ENCODE measurements at regions not wholly inside any gene's neighbourhood (a gene's known extent, or its start where the extent isn't known, plus 50 kb on each side); places are given as distances from the start of the nearest gene placed in this dataset.

DNA sequence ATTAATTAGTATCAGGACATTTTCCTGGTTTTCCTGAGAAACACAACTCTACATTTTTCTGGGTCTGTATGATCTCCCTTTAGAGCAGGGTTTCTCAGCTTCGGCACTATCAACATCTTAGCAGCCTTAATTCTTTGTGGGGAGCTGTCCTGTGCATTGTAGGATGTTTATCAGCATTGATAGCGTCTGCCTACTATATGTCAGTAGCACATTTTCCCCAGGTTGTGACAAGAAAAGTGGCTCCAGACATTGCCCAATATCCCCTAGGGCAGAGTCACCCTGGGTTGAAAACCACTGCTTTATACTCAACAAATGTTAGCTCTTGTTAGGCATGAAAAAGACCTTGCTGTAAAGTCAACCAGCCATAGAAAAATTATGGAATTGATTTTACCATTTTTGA is 195.1 kb upstream of the FMN2 start:
- Histone ChIP-seq H4K20me1 (ENCODE audit: insufficient read depth, low read length) (no peaks in the 10 kb centered on the region), H3K79me2 (ENCODE audit: insufficient read depth, low read length) (no peaks in the 10 kb centered on the region), H3K36me3 (replicated peaks in 1 of 2; ENCODE audit: control insufficient read depth in 1 of 2, insufficient read depth in 2 of 2, low read length in 2 of 2) (no peaks in the 10 kb centered on the region), H3K27ac (ENCODE audit: low read depth in 1 of 2, low read length in 2 of 2) (no peak overlapping the region), H3K4me1 (ENCODE audit: control insufficient read depth in 1 of 2, insufficient read depth in 2 of 2, low read length in 2 of 2) (peaks cover 5 to 8% of the 10 kb centered on the region in 2 donors), H3K9ac (ENCODE audit: insufficient read depth, low read length, poor library complexity, severe bottlenecking) (no peak overlapping the region), H3K4me2 (replicated peaks; ENCODE audit: extremely low read depth, low read length, poor library complexity, severe bottlenecking) (no peak overlapping the region), H2AFZ (ENCODE audit: insufficient read depth, low read depth, low read length, poor library complexity, severe bottlenecking) (no peak overlapping the region), H3K4me3 (replicated peaks in 1 of 3; ENCODE audit: low read depth in 2 of 3, low read length in 3 of 3) (no peak overlapping the region), H3K27me3 (ENCODE audit: control insufficient read depth in 2 of 2, insufficient read depth in 2 of 2, low read length in 2 of 2) (no peaks in the 10 kb centered on the region), H3K9me3 (replicated peaks in 1 of 2; ENCODE audit: control insufficient read depth in 1 of 2, insufficient read depth in 1 of 2, low read length in 2 of 2) (no peaks in the 10 kb centered on the region)
- peaks cover 1 to 4% (median 1%) of the 10 kb centered on the region in 3 donors for H3K27me3 Mint-ChIP-seq (ENCODE audit: low read depth in 3 of 3)
- 57% methylated on average over 1 of the region's 2 CpGs for WGBS (ENCODE audit: insufficient coverage)
- intact Hi-C loops (cut with micrococcal nuclease), result loop anchor here (5.0 kb wide), 2 partner anchors 104 to 489 kb away; no protein-coding TSS in a partner anchor
- no peak overlapping the region for H3K27ac Mint-ChIP-seq
- peaks cover 10% of the 10 kb centered on the region for H3K4me1 Mint-ChIP-seq
- TF ChIP-seq, protein P1, sequence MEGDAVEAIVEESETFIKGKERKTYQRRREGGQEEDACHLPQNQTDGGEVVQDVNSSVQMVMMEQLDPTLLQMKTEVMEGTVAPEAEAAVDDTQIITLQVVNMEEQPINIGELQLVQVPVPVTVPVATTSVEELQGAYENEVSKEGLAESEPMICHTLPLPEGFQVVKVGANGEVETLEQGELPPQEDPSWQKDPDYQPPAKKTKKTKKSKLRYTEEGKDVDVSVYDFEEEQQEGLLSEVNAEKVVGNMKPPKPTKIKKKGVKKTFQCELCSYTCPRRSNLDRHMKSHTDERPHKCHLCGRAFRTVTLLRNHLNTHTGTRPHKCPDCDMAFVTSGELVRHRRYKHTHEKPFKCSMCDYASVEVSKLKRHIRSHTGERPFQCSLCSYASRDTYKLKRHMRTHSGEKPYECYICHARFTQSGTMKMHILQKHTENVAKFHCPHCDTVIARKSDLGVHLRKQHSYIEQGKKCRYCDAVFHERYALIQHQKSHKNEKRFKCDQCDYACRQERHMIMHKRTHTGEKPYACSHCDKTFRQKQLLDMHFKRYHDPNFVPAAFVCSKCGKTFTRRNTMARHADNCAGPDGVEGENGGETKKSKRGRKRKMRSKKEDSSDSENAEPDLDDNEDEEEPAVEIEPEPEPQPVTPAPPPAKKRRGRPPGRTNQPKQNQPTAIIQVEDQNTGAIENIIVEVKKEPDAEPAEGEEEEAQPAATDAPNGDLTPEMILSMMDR (IDR thresholded peaks at IDR 0.05), result no peak
- H3K9me3 Mint-ChIP-seq, result no peaks in the 10 kb centered on the region
- no peaks in the 10 kb centered on the region for H3K36me3 Mint-ChIP-seq
- no peak overlapping the region for H3K4me3 Mint-ChIP-seq
- DNase-seq, result no peak

DNA sequence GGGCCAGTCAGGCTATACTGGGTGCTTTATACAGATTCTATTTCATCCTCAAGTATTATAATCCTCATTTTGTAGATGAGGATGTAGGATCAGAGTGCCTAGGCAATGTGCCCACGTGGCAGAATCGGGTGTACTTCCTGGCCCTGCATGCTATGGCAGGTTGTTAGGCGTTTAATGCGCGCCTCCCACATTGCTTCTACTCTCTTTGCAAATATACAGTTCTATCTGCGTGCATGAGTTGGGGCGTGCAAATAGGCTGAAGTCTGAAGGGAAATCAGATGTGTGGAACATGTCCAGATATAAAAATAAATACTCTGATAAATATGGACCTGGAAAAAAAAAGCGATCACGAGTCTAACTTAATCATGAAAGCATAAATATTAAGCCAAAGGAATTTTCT is 194.7 kb upstream of the FMN2 start:
- intact Hi-C loops (cut with micrococcal nuclease), result loop anchor here (5.0 kb wide), 2 partner anchors 105 to 490 kb away; no protein-coding TSS in a partner anchor
- no peaks in the 10 kb centered on the region for H3K79me2 ChIP-seq (ENCODE audit: insufficient read depth, low read length)
- H3K9ac ChIP-seq (ENCODE audit: insufficient read depth, low read length, poor library complexity, severe bottlenecking), result no peak overlapping the region
- H2AFZ ChIP-seq (ENCODE audit: insufficient read depth, low read depth, low read length, poor library complexity, severe bottlenecking), result no peak overlapping the region
- no peaks in the 10 kb centered on the region for H3K36me3 ChIP-seq (replicated peaks in 1 of 2; ENCODE audit: control insufficient read depth in 1 of 2, insufficient read depth in 2 of 2, low read length in 2 of 2)
- Mint-ChIP-seq H3K27ac (no peak overlapping the region), H3K36me3 (no peaks in the 10 kb centered on the region), H3K4me1 (peaks cover 10% of the 10 kb centered on the region), H3K4me3 (no peak overlapping the region), H3K27me3 (ENCODE audit: low read depth in 3 of 3) (peaks cover 1 to 4% (median 1%) of the 10 kb centered on the region in 3 donors), H3K9me3 (peaks cover 0 to 1% (median 0%) of the 10 kb centered on the region in 7 donors)
- no CpG with 5 or more reads among the region's 9 CpGs for WGBS (ENCODE audit: insufficient coverage)
- DNase-seq, result no peak
- no peak overlapping the region for H3K27ac ChIP-seq (ENCODE audit: low read depth in 1 of 2, low read length in 2 of 2)
- no peaks in the 10 kb centered on the region for H3K9me3 ChIP-seq (replicated peaks in 1 of 2; ENCODE audit: control insufficient read depth in 1 of 2, insufficient read depth in 1 of 2, low read length in 2 of 2)
- no peak overlapping the region for H3K4me2 ChIP-seq (replicated peaks; ENCODE audit: extremely low read depth, low read length, poor library complexity, severe bottlenecking)
- no peak overlapping the region for H3K4me3 ChIP-seq (replicated peaks in 1 of 3; ENCODE audit: low read depth in 2 of 3, low read length in 3 of 3)
- TF ChIP-seq, protein P1 (IDR thresholded peaks at IDR 0.05), result no peak
- H4K20me1 ChIP-seq (ENCODE audit: insufficient read depth, low read length), result no peaks in the 10 kb centered on the region
- peaks cover 5 to 8% of the 10 kb centered on the region in 2 donors for H3K4me1 ChIP-seq (ENCODE audit: control insufficient read depth in 1 of 2, insufficient read depth in 2 of 2, low read length in 2 of 2)
- no peaks in the 10 kb centered on the region for H3K27me3 ChIP-seq (ENCODE audit: control insufficient read depth in 2 of 2, insufficient read depth in 2 of 2, low read length in 2 of 2)

Data from CD14-positive monocyte (primary cell).